Suppressor macrophage treated with lipopolysaccharide for 4 hours (primary cell): ENCODE measurements at regions not wholly inside any gene's neighbourhood (a gene's known extent, or its start where the extent isn't known, plus 50 kb on each side); places are given as distances from the start of the nearest gene placed in this dataset.
A peak's percentile ranks its signal among the peaks of the same experiment; 100 is the strongest.

Experiments used
- DNase-seq: peaks from one replicate; pipeline ENCODE4 v3.0.0-alpha.2; 2020

- no peak for DNase-seq
Observed at GRCh38 chr5:88999853-89000252, 116.9 kb upstream of the MEF2C start.

GRCh38 chr5:88997937-88998336 is 115.0 kb upstream of the MEF2C start:
- no peak for DNase-seq

DNA sequence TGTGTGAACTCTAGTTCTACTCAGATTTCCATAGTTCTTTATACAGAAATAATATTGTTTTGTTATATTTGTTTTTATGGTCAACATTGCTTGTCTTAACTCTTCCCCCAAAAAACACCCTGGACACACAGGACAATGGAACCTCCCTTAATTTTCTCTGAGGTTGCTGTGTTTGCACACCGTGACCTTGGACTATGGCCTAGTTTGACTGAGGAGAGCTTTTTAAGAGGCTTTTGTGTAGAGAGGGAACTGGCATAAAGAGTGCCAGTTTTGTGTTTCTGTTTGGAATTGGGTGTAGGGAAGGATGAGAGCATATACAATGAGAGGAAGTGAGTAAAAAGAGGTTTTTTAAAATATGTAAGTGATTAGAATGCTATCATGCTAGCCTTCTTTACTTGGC is 101.1 kb upstream of the MEF2C start:
- DNase-seq, result no peak

DNA sequence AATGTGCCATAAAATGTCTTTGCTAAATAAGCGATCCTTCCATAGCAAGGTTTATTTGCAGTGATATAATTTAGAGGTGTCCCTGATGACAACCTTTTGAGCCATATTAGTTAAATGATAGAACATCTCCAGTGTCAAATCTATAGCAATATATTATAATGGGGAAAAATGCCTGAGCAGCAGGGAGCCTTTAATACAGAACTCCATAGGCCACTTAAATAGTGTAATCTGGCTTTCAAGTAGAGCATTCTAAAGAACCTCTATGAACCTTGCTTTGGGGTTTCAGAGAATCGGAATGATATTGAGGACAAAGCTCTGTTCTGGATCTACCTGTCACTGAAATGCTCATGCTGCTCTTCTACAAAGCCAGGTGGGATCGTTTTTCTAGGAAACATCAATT is 96.7 kb upstream of the MEF2C start:
- DNase-seq, result no peak

- peak; percentile 75 for DNase-seq
Observed at GRCh38 chr5:88979244-88979643, 96.3 kb upstream of the MEF2C start.

GRCh38 chr5:88976914-88977313 is 93.9 kb upstream of the MEF2C start:
- no peak for DNase-seq

GRCh38 chr5:88967633-88968585 is 84.9 kb upstream of the MEF2C start:
- no peak for DNase-seq

DNA sequence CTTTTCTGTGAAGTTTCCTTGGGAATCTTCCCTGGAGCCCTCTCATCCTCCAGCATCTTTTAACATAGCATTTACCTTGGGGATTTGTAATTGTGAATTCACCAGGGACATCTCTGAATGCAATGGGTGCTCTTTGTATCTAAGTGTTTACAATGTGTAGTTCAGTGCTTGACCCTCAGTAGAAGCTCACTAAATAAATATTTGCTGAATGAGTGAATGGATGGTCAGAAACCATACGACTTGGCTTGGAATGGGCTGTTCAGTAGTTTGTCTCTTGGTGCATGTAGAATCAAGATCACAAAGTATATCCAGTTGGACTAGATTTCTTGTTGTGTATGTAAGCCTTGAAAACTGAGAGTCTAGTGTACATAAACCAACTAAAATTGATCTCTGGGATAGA is 81.8 kb upstream of the MEF2C start:
- no peak for DNase-seq

DNA sequence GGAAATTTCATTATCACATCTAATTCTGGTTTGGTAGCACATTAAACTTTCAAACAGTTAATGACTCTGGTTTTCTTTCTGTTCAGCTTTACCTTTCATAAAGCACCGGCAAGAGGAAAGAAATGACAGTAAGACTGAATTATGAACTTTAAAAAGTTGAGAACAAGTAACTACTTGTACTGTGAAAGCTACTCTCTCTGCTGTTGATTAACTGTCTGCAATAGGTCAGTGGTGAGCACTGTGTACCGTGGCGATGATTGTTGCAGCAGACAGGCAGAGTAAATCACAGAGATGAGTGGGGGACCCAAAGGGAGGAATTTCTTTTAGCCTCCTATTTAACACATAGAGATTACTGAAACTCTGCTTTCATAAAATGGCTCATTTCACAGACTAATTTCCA is 74.0 kb upstream of the MEF2C start:
- DNase-seq, result no peak

DNA sequence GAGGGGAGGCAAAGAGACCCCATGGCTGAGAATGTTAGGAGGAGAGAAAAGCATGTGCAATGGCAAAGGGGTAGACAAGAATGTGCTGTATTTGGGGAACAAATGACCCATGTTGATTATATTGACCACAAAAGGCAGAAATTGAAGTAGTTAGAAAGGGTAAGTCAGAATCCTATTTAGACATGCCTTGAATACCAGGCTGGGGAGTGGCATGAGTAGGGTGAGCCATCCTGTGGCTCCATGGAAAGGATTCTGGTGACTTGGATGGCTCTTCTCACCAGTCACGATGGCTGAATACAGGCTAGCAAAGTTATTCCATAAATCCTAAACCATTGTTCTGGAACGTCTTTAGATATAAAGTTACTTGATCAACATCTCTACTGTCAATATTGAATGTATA is 73.4 kb upstream of the MEF2C start:
- DNase-seq, result no peak

DNA sequence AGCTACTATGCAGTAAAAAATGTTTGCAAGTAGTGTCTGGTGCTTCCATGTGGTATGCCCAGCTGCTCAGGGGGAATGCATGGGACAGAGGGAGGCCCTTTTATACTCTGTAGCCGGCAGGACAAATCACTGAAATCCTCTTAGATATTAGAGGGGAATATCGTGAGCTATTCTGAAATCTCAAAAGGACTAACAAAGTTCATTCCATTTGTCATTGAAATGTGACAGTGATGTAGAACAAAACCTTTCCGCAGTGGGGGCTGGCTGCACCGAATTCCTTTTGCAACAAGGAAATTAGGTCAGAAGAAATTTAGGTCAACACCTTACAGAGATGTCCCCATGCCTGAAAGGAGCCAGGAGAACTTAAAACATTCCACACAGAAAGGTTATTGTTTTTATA is 72.4 kb upstream of the MEF2C start:
- DNase-seq, result no peak

DNA sequence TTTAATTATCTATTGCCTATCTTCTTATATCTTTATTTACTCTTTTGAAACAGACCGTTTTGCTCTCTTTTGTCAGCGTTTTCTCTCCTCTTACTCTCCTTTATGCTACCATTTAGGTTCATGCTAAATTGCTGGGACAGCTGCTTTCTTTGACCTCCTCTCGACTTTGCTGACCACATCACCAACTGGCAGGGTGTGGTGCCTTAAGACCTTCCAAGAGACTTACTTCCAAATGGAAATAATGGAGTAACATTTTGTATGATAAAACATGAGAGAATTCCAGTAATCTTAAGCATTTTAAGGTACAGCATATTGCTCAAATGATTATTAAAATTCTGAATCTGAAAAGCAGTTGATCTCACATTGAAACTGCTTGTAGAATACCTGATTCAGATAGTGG is 71.5 kb upstream of the MEF2C start:
- no peak for DNase-seq

DNA sequence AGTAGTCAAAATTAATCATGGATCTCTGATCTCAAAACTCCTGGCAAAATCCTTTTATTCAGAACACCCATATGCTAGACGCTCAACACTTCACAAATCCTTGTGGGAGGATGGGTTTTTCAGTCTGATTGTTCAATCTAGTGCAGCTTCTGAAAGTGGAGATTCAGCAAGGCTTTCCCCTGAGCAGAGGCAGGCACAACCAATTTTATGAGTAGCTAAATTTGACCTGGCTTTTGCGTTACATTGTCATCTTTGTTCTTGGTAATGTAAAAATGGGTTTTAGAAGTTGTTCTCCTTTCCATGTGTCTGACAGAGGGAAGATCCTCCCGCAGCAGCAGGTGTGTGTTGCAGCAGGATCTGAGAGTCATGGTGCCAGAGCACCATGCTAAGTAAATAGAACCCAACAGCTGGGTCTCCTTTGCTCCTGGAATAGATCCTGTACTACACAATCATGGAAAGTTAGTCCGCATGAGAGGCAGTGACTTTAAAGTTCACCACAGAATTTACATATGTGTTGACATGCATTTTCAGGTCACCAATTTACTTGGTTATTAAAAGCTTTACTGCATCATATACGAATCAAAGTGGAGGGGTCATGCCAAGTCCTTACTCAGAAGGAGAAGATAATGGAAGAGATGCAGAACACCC is 70.1 kb upstream of the MEF2C start:
- DNase-seq, result no peak

GRCh38 chr5:88952344-88952743 is 69.4 kb upstream of the MEF2C start:
- no peak for DNase-seq

DNA sequence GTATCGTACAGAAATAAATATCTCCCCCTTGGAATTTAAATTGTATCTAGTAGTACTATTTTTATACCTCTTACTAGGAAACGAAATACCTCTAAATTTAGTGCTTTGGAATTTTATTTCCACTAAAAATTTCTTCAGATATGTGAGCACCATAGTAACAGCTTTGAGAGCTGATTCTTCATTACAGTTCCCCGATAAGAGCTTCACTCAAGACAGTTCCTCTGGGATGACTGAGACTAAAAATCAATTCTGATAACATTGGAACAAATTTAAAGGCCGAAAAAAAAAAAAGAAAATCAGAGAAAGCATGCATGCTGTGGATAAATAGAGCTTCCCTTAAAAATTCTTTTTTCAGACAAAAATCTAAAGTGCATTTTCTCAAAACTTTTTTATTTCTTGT is 68.5 kb upstream of the MEF2C start:
- DNase-seq, result no peak

GRCh38 chr5:88948746-88949600 is 66.0 kb upstream of the MEF2C start:
- no peak for DNase-seq

DNA sequence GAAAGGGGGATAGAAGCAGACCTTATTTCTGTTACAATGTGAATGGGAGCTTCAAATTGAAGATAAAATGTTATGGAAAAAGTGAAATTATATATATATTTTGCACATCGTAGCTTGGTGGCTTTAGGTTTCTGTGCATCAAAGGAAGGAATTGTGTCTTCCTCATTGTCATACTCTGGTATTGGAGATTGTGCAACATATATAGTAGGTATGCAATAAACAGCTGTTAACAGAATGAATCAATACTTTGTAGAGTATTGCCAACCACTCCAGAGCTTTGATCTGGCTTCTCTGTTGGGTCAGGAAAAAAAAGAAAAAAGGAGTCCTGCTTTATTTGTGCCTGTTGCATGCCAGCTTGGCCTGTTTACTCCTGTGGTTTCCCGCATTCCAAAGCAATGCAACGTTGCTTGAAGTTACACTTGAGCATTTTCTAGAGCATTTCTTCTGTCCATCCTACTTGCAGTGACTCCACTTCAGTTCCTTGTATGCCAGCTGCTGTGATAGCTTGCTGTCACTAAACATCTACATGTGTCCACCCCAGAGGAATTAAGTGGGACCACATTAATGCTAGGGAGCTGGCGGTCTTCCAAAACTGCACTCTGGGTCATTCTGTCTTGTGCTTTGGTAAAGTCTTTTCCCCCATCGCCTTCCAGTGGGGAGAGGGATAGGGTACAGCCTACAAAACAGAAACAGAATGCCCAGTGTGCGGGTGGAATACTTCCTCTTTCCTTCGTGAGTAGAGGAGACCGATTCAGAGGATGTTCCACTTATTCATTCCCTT is 62.0 kb upstream of the MEF2C start:
- DNase-seq, result peak; percentile 62

DNA sequence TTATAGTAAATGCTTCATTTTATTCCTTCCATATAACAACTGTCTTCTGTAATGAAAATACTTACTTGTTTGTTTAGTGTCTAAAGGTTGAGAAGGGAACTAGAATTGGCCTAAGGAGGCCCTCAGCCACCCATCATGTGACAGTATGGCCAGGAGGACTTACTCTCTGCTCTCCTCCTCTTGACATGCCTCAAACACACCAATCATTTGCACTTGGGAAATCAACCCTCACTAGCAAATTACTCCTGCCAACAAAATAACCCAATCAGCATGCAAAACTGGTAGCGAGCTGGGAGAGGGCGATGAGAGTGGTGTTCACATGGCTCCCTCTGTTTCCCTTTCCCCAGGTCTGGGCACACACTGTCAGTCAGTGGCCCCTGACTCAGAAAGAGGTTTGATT is 58.6 kb upstream of the MEF2C start:
- no peak for DNase-seq

GRCh38 chr5:88940713-88941112 is 57.7 kb upstream of the MEF2C start:
- DNase-seq, result peak; percentile 75

GRCh38 chr5:88939300-88939699 is 56.3 kb upstream of the MEF2C start:
- DNase-seq, result no peak

DNA sequence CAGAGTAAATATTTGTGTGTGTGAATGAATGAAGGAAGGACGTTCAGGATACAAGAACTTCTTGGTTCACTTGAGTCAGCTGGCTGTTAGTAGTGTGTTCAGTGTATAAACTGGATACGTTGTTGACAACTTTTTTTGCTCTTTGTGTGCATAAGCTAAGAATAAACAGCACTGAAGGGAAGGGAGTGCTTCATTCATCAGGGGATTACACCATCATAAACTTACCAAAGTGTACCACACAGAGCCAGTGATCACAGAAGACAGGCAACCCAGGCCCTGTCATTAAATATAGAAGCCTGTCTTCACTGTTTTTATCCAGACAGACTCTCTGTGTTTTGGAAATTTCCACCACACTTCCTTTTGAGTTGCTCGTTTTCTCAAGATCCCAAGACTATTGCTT is 55.5 kb upstream of the MEF2C start:
- DNase-seq, result no peak

GRCh38 chr5:88937406-88937805 is 54.4 kb upstream of the MEF2C start:
- DNase-seq, result no peak

GRCh38 chr5:88934439-88934838 is 51.5 kb upstream of the MEF2C start:
- DNase-seq, result no peak
